SK-N-SH (cell line): ENCODE measurements at regions not wholly inside any gene's neighbourhood (a gene's known extent, or its start where the extent isn't known, plus 50 kb on each side); places are given as distances from the start of the nearest gene placed in this dataset.

ENCODE experiments used
- CTCF ChIA-PET: fragments of 300-600, 350-600 bp; formaldehyde crosslinking; extraction: SDS; loops from one replicate; lab custom pipeline; 2021; lab: Yijun Ruan, JAX
- POLR2A ChIA-PET: fragments of 350-600 bp; sonication (Branson Sonifier 250); formaldehyde crosslinking; extraction: SDS; loops from one replicate; lab custom pipeline; 2020; ENCODE audit warnings: antibody characterized with exemption, inconsistent platforms; lab: Yijun Ruan, JAX
- DNase-seq: peaks from one replicate; pipeline ENCODE4 v3.0.0; 2012
- H2AFZ ChIP-seq: fragments of 200-600 bp; sonication (generic); 2 replicates; pipeline ENCODE4 v1.8.1; 2016; ENCODE audit warnings: antibody characterized with exemption, mild to moderate bottlenecking, low read depth
- H3F3A ChIP-seq: fragments of 200-600 bp; sonication (generic); replicated peaks from 2 replicates; pipeline ENCODE3; 2016; ENCODE audit warnings: antibody characterized with exemption, mild to moderate bottlenecking; ENCODE audit not compliant: insufficient read depth
- H3K27ac ChIP-seq, 2 experiments: fragments of 200-500 bp in 1 of 2; fragments of 200-600 bp in 1 of 2; sonication (Bioruptor generic) in 1 of 2; sonication (generic), shearing (Covaris generic) in 1 of 2; 2 replicates each; pipeline versions ENCODE4 v1.5.1 to v1.6.1; 2014 to 2016; ENCODE audit warnings: low read depth in 2 of 2, inconsistent platforms in 1 of 2, low read length in 1 of 2, mild to moderate bottlenecking in 1 of 2, mixed read lengths in 1 of 2
- H3K27me3 ChIP-seq: fragments of 200-600 bp; sonication (generic), shearing (Covaris generic); 2 replicates; pipeline ENCODE4 v1.6.1; 2016; ENCODE audit warnings: mixed run types; ENCODE audit not compliant: insufficient read depth
- H3K36me3 ChIP-seq, 2 experiments: fragments of 200-500 bp in 1 of 2; fragments of 200-600 bp in 1 of 2; sonication (Bioruptor generic) in 1 of 2; sonication (generic) in 1 of 2; replicated peaks in 1 of 2; 2 replicates each; pipeline versions ENCODE3 to v1.5.1; 2014 to 2016; ENCODE audit warnings: low read length in 1 of 2, mild to moderate bottlenecking in 1 of 2; ENCODE audit not compliant: insufficient read depth in 2 of 2, control insufficient read depth in 1 of 2
- H3K4me1 ChIP-seq, 2 experiments: fragments of 200-500 bp in 1 of 2; fragments of 200-600 bp in 1 of 2; sonication (Bioruptor generic) in 1 of 2; sonication (generic), shearing (Covaris generic) in 1 of 2; 2 replicates each; pipeline versions ENCODE4 v1.5.1 to v1.6.1; 2014 to 2016; ENCODE audit warnings: low read depth in 1 of 2, low read length in 1 of 2, mixed run types in 1 of 2; ENCODE audit not compliant: insufficient read depth in 2 of 2, control insufficient read depth in 1 of 2
- H3K4me2 ChIP-seq: fragments of 200-600 bp; sonication (generic), shearing (Covaris generic); 2 replicates; pipeline ENCODE4 v1.6.1; 2017; ENCODE audit warnings: mixed run types
- H3K4me3 ChIP-seq, 2 experiments: fragments of 200-500 bp in 1 of 2; fragments of 200-600 bp in 1 of 2; sonication (Bioruptor generic) in 1 of 2; sonication (generic), shearing (Covaris generic) in 1 of 2; 2 replicates each; pipeline versions ENCODE4 v1.5.1 to v1.8.1; 2014 to 2016; ENCODE audit warnings: low read depth in 2 of 2, inconsistent platforms in 1 of 2, low read length in 1 of 2, mild to moderate bottlenecking in 1 of 2, mixed read lengths in 1 of 2, moderate library complexity in 1 of 2
- H3K79me2 ChIP-seq: fragments of 200-600 bp; sonication (generic); 2 replicates; pipeline ENCODE4 v1.8.1; 2017; ENCODE audit warnings: mild to moderate bottlenecking; ENCODE audit not compliant: insufficient read depth
- H3K9ac ChIP-seq: fragments of 200-600 bp; sonication (generic); 2 replicates; pipeline ENCODE4 v1.6.1; 2017; ENCODE audit warnings: mixed run types
- H3K9me2 ChIP-seq: fragments of 200-600 bp; sonication (generic); 2 replicates; pipeline ENCODE4 v1.6.1; 2017; ENCODE audit warnings: mixed run types
- H3K9me3 ChIP-seq: fragments of 200-600 bp; sonication (generic); 2 replicates; pipeline ENCODE4 v1.6.1; 2017; ENCODE audit warnings: mixed run types, mild to moderate bottlenecking, moderate library complexity
- H4K20me1 ChIP-seq: fragments of 200-600 bp; sonication (generic); 2 replicates; pipeline ENCODE4 v1.6.1; 2017; ENCODE audit warnings: mild to moderate bottlenecking, mixed run types; ENCODE audit not compliant: insufficient read depth
- EZH2phosphoT487 ChIP-seq: fragments of 200-600 bp; sonication (generic); IDR thresholded peaks from 2 replicates; pipeline ENCODE4 v1.6.1; 2017; ENCODE audit warnings: low read depth, mixed run types, mild to moderate bottlenecking, antibody characterized with exemption, moderate library complexity, borderline replicate concordance
- FOSL2 ChIP-seq: IDR thresholded peaks from 2 replicates; pipeline ENCODE4 v1.4.0; 2012; ENCODE audit warnings: low read depth, mild to moderate bottlenecking, moderate library complexity, borderline replicate concordance
- FOXM1 ChIP-seq: IDR thresholded peaks from 2 replicates; pipeline ENCODE4 v1.4.0; 2012; ENCODE audit warnings: low read depth, mild to moderate bottlenecking
- GATA2 ChIP-seq: sonication (generic); formaldehyde crosslinking; IDR thresholded peaks from 2 replicates; pipeline ENCODE4 v1.5.0; 2020; ENCODE audit warnings: mild to moderate bottlenecking, missing genetic modification reagents
- MEF2A ChIP-seq: IDR thresholded peaks from 2 replicates; pipeline ENCODE4 v1.4.0; 2012; ENCODE audit warnings: low read depth, borderline replicate concordance
- MXI1 ChIP-seq: IDR thresholded peaks from 2 replicates; pipeline ENCODE4 v1.6.1; 2012; ENCODE audit warnings: mild to moderate bottlenecking, low read depth, low read length, improper control_type of control experiment
- NFIC ChIP-seq: IDR thresholded peaks from 2 replicates; pipeline ENCODE4 v1.4.0; 2012; ENCODE audit warnings: borderline replicate concordance
- NRF1 ChIP-seq: IDR thresholded peaks from 2 replicates; pipeline ENCODE4 v1.6.1; 2012; ENCODE audit warnings: low read depth, mild to moderate bottlenecking, low read length
- POLR2AphosphoS5 ChIP-seq: IDR thresholded peaks from 2 replicates; pipeline ENCODE4 v1.6.1; 2012; ENCODE audit warnings: low read depth, low read length
- RAD21 ChIP-seq: IDR thresholded peaks from 2 replicates; pipeline ENCODE4 v1.6.1; 2012; ENCODE audit warnings: mild to moderate bottlenecking, low read length
- RCOR1 ChIP-seq: fragments of 150-350 bp; IDR thresholded peaks from 2 replicates; pipeline ENCODE4 v1.6.1; 2017; ENCODE audit warnings: antibody characterized with exemption, low read length
- RXRA ChIP-seq: IDR thresholded peaks from 2 replicates; pipeline ENCODE4 v1.4.0; 2012; ENCODE audit warnings: low read depth, mild to moderate bottlenecking, borderline replicate concordance
- SIN3A ChIP-seq: IDR thresholded peaks from 2 replicates; pipeline ENCODE4 v1.6.1; 2012; ENCODE audit warnings: low read depth, mild to moderate bottlenecking, low read length, moderate library complexity, borderline replicate concordance
- SMC3 ChIP-seq: IDR thresholded peaks from 2 replicates; pipeline ENCODE4 v1.6.1; 2012; ENCODE audit warnings: low read depth, low read length, improper control_type of control experiment
- TAF1 ChIP-seq: IDR thresholded peaks from 2 replicates; pipeline ENCODE4 v1.6.1; 2012; ENCODE audit warnings: low read depth, mild to moderate bottlenecking, low read length, moderate library complexity, borderline replicate concordance
- TEAD4 ChIP-seq: IDR thresholded peaks from 2 replicates; pipeline ENCODE4 v1.4.0; 2012; ENCODE audit warnings: mild to moderate bottlenecking, borderline replicate concordance; ENCODE audit not compliant: insufficient read depth
- YY1 ChIP-seq: IDR thresholded peaks from 2 replicates; pipeline ENCODE4 v1.4.0; 2012; ENCODE audit warnings: low read depth, mild to moderate bottlenecking
- WGBS: methylation state at CpG from one replicate; pipeline ENCODE4 v1.1.6; 2017; ENCODE audit warnings: low lambda C conversion rate; 5-methylcytosine and 5-hydroxymethylcytosine counted together
- TF ChIP-seq, protein P1 (sequence below): IDR thresholded peaks from 2 replicates; pipeline ENCODE4 v1.4.0; 2012; ENCODE audit warnings: low read depth
- TF ChIP-seq, protein P2 (sequence below): IDR thresholded peaks from 2 replicates; pipeline ENCODE4 v1.4.0; 2012; ENCODE audit warnings: low read depth, borderline replicate concordance
- TF ChIP-seq, protein P3 (sequence below): fragments of 150-350 bp; IDR thresholded peaks from 2 replicates; pipeline ENCODE4 v1.6.1; 2017; ENCODE audit warnings: antibody characterized with exemption, low read length, low read depth, borderline replicate concordance
- TF ChIP-seq, protein P4 (sequence below): fragments of 150-350 bp; IDR thresholded peaks from 2 replicates; pipeline ENCODE4 v1.6.1; 2016; ENCODE audit warnings: mild to moderate bottlenecking, low read depth, low read length
- TF ChIP-seq, protein P5 (sequence below): fragments of 200-600 bp; sonication (generic); IDR thresholded peaks from 2 replicates; pipeline ENCODE4 v1.6.1; 2017; ENCODE audit warnings: antibody characterized with exemption, mild to moderate bottlenecking, moderate library complexity
- TF ChIP-seq, protein P6 (sequence below): IDR thresholded peaks from 2 replicates; pipeline ENCODE4; 2012

DNA sequence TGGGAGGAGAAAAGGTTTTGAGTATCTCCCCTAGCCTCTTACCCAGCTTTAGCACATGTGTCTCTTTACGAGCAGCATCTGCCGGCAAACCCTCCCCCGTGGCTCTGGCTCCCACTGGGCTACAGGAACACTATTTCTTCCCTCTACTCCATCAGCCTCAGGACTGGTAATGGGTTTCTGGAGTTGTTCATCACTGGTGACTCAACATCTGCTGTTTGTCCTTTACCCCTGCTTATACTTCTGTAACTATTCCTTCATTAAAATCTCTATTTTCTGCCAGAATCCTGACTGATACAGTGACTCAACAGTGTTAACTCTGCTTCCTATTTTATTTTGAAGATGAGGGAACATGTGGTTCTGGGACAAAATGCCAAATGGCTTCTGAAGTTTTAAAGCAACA, 437.3 kb upstream of the HTR2A start:
- ChIA-PET POLR2A (no interaction called here), CTCF (no interaction called here)
- Histone ChIP-seq H3K9me2 (no peaks in the 10 kb centered on the region), H3K36me3 (no peaks in the 10 kb centered on the region), H2AFZ (peak overlapping the region; percentile 64; the same call in 1 of the 2 replicates), H3K27me3 (no peaks in the 10 kb centered on the region), H3K79me2 (no peaks in the 10 kb centered on the region), H3K4me1 (peaks cover 0 to 3% of the 10 kb centered on the region in 2 experiments; a peak in 1 of 4 replicates), H3F3A (peaks cover 17% of the 10 kb centered on the region), H4K20me1 (no peaks in the 10 kb centered on the region), H3K4me2 (peak overlapping the region; percentile 34; the same call in 1 of the 2 replicates), H3K4me3 (0 out of 4 replicates have a peak overlapping the region, but pooled peaks of 1 of the 2 experiments have one; percentile 3), H3K27ac (peak overlapping the region; percentile 63 to 71), H3K9ac (no peak overlapping the region), H3K9me3 (no peaks in the 10 kb centered on the region)
- 17% methylated on average over 3 of the region's 3 CpGs for WGBS
- DNase-seq, result no peak
- TF ChIP-seq NRF1, result no peak
- TF ChIP-seq MEF2A, result 0 out of 2 replicates have a peak, but pooled peaks have one; percentile 23
- TF ChIP-seq RCOR1, result no peak
- TF ChIP-seq SIN3A, result no peak
- no peak for TF ChIP-seq RAD21
- TF ChIP-seq, protein P1, sequence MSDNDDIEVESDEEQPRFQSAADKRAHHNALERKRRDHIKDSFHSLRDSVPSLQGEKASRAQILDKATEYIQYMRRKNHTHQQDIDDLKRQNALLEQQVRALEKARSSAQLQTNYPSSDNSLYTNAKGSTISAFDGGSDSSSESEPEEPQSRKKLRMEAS, result peak; percentile 71; the same call in 1 of the 2 replicates
- TF ChIP-seq NFIC, result peak; percentile 84
- no peak for TF ChIP-seq GATA2 (CRISPR knock-in tag)
- TF ChIP-seq, protein P2, sequence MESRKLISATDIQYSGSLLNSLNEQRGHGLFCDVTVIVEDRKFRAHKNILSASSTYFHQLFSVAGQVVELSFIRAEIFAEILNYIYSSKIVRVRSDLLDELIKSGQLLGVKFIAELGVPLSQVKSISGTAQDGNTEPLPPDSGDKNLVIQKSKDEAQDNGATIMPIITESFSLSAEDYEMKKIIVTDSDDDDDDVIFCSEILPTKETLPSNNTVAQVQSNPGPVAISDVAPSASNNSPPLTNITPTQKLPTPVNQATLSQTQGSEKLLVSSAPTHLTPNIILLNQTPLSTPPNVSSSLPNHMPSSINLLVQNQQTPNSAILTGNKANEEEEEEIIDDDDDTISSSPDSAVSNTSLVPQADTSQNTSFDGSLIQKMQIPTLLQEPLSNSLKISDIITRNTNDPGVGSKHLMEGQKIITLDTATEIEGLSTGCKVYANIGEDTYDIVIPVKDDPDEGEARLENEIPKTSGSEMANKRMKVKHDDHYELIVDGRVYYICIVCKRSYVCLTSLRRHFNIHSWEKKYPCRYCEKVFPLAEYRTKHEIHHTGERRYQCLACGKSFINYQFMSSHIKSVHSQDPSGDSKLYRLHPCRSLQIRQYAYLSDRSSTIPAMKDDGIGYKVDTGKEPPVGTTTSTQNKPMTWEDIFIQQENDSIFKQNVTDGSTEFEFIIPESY, result 0 out of 2 replicates have a peak, but pooled peaks have one; percentile 33
- TF ChIP-seq SMC3, result no peak
- no peak for TF ChIP-seq TAF1
- TF ChIP-seq POLR2AphosphoS5, result no peak
- TF ChIP-seq RXRA, result peak; percentile 32; the same call in 1 of the 2 replicates
- TF ChIP-seq FOXM1, result 0 out of 2 replicates have a peak, but pooled peaks have one; percentile 48
- TF ChIP-seq, protein P3, sequence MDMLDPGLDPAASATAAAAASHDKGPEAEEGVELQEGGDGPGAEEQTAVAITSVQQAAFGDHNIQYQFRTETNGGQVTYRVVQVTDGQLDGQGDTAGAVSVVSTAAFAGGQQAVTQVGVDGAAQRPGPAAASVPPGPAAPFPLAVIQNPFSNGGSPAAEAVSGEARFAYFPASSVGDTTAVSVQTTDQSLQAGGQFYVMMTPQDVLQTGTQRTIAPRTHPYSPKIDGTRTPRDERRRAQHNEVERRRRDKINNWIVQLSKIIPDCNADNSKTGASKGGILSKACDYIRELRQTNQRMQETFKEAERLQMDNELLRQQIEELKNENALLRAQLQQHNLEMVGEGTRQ, result no peak
- TF ChIP-seq, protein P4, sequence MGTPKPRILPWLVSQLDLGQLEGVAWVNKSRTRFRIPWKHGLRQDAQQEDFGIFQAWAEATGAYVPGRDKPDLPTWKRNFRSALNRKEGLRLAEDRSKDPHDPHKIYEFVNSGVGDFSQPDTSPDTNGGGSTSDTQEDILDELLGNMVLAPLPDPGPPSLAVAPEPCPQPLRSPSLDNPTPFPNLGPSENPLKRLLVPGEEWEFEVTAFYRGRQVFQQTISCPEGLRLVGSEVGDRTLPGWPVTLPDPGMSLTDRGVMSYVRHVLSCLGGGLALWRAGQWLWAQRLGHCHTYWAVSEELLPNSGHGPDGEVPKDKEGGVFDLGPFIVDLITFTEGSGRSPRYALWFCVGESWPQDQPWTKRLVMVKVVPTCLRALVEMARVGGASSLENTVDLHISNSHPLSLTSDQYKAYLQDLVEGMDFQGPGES, result no peak
- no peak for TF ChIP-seq EZH2phosphoT487
- 0 out of 2 replicates have a peak, but pooled peaks have one; percentile 42 for TF ChIP-seq TEAD4
- TF ChIP-seq, protein P5, sequence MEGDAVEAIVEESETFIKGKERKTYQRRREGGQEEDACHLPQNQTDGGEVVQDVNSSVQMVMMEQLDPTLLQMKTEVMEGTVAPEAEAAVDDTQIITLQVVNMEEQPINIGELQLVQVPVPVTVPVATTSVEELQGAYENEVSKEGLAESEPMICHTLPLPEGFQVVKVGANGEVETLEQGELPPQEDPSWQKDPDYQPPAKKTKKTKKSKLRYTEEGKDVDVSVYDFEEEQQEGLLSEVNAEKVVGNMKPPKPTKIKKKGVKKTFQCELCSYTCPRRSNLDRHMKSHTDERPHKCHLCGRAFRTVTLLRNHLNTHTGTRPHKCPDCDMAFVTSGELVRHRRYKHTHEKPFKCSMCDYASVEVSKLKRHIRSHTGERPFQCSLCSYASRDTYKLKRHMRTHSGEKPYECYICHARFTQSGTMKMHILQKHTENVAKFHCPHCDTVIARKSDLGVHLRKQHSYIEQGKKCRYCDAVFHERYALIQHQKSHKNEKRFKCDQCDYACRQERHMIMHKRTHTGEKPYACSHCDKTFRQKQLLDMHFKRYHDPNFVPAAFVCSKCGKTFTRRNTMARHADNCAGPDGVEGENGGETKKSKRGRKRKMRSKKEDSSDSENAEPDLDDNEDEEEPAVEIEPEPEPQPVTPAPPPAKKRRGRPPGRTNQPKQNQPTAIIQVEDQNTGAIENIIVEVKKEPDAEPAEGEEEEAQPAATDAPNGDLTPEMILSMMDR, result no peak
- TF ChIP-seq YY1, result no peak
- TF ChIP-seq MXI1, result no peak
- TF ChIP-seq, protein P6, sequence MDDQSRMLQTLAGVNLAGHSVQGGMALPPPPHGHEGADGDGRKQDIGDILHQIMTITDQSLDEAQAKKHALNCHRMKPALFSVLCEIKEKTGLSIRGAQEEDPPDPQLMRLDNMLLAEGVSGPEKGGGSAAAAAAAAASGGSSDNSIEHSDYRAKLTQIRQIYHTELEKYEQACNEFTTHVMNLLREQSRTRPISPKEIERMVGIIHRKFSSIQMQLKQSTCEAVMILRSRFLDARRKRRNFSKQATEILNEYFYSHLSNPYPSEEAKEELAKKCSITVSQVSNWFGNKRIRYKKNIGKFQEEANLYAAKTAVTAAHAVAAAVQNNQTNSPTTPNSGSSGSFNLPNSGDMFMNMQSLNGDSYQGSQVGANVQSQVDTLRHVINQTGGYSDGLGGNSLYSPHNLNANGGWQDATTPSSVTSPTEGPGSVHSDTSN, result peak; percentile 65
- peak; percentile 85 for TF ChIP-seq FOSL2
